GM12872 (cell line): ENCODE measurements at regions not wholly inside any gene's neighbourhood (a gene's known extent, or its start where the extent isn't known, plus 50 kb on each side); places are given as distances from the start of the nearest gene placed in this dataset.

Experiments used
- TF ChIP-seq, protein P1 (sequence below): IDR thresholded peaks from 3 replicates; pipeline ENCODE4 v1.5.1; 2011; ENCODE audit warnings: low read depth, mild to moderate bottlenecking, low read length, moderate library complexity; ENCODE audit not compliant: insufficient read depth

DNA sequence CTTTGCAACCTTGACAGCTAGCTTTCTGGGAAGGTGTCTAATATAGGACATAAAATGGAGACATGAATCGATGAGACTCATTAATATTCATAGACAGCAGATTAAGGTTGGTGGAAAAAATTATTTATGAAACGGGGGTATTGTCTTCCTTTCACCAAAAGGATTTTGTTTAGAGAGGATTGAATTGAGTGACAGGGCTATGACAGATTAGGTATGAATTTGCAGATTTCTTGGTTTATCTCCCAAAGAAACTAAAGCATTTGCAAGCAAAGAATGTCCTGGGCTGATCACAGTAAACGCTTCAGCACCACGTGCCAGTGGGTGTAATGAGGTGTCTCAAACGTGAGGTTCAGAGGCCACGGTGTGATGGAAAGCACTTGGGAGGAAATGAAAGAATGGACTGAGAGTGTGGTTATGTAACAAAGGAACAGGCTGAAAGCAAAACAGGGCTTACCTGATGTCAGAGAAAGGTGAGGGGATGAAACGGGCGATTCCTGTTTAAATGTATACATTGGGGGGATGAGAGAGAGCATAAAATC, 329.2 kb upstream of the NPVF start:
- TF ChIP-seq, protein P1, sequence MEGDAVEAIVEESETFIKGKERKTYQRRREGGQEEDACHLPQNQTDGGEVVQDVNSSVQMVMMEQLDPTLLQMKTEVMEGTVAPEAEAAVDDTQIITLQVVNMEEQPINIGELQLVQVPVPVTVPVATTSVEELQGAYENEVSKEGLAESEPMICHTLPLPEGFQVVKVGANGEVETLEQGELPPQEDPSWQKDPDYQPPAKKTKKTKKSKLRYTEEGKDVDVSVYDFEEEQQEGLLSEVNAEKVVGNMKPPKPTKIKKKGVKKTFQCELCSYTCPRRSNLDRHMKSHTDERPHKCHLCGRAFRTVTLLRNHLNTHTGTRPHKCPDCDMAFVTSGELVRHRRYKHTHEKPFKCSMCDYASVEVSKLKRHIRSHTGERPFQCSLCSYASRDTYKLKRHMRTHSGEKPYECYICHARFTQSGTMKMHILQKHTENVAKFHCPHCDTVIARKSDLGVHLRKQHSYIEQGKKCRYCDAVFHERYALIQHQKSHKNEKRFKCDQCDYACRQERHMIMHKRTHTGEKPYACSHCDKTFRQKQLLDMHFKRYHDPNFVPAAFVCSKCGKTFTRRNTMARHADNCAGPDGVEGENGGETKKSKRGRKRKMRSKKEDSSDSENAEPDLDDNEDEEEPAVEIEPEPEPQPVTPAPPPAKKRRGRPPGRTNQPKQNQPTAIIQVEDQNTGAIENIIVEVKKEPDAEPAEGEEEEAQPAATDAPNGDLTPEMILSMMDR = no peak

- TF ChIP-seq, protein P1 = no peak
These were observed 329.6 kb upstream of the NPVF start for GRCh38 chr7:25557930-25558329.

DNA sequence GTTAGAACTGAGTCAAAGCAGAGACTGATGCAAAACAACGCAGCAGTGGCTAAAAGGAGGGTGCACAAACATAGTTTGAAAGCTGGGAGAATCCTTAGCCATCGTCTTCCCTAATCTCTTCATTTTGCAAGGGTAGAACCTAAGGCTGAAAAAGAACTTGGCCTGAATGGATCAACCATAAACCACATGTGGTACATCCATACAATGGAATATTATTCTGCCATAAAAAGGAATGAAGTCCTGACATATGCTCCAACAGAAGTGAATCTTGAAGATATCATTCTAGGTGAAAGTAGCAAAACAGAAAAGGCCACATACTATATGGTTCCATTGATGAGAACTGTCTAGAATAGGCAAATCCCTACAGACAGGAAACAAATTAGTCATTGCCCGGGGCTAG, 330.3 kb upstream of the NPVF start:
- TF ChIP-seq, protein P1 = no peak

GRCh38 chr7:25559581-25560367, 331.5 kb upstream of the NPVF start:
- TF ChIP-seq, protein P1 = no peak

GRCh38 chr7:25562673-25563182, 334.4 kb upstream of the NPVF start:
- TF ChIP-seq, protein P1 = no peak

- TF ChIP-seq, protein P1 = no peak
These were observed 336.7 kb upstream of the NPVF start for GRCh38 chr7:25565002-25565401.

DNA sequence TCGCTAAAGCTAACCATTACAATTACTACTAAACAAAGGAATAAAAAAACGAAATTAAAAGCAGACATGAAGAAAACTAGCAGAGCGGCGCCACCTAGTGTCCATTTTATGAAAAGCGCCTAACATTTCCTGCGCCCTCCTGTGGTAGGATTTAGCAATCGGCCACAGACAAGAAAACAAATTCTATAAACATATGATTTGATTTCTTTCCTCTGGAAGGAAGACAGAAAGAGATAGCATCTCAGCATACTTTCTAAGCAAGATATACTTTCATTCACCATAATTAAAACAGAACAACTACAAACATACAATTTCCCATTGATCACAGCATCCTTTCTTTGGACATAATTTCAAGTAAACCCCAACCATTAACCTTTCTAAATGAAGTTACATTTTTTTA, 337.7 kb upstream of the NPVF start:
- TF ChIP-seq, protein P1 = peak; percentile 98
